ENCODE measurements at regions not wholly inside any gene's neighbourhood (a gene's known extent, or its start where the extent isn't known, plus 50 kb on each side); places are given as distances from the start of the nearest gene placed in this dataset.

DNA sequence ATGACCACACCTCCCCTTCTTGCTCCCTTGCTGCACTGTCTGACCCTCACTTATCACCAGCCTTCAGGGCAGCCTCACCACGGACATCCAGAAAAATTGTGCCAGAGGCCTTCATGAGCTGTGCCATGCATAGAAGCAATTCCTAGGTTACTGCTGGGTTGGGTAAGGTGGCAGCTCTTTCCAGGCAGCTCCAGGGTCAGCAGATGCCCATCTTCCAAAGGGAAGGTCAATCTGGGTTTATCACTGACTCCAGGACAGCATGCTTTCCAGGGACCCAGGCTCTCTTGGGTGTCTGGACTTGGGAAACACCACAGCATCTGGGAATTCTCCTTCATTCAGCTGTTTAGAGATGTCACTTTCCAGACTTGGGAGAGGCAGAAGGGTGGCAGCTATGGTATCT is 188.9 kb upstream of the CXCL12 start:
- ChIA-PET CTCF (no interaction called here), RAD21 (ENCODE audit: low non-redundant PET in 1 of 2, low total read pairs in 2 of 2, uncharacterized antibody in 2 of 2, unreplicated experiment in 2 of 2) (no interaction called here), POLR2A (no interaction called here)
- BruUV-seq (replicated peaks): no TSS peak
- Histone ChIP-seq H4K20me1 (ENCODE audit: insufficient read depth) (no peaks in the 10 kb centered on the region), H3K27me3 (ENCODE audit: insufficient read depth, low read length) (peaks cover 6% of the 10 kb centered on the region; the same call in 1 of the 2 replicates), H3K9me2 (ENCODE audit: insufficient read depth) (no peaks in the 10 kb centered on the region), H3K36me3 (ENCODE audit: control insufficient read depth in 1 of 2, insufficient read depth in 2 of 2, low read length in 2 of 2) (no peaks in the 10 kb centered on the region), H3K4me3 (replicated peaks in 1 of 2; ENCODE audit: low read depth in 1 of 2, low read length in 2 of 2) (no peak overlapping the region), H3K9ac (ENCODE audit: low read length) (no peak overlapping the region), H3K79me2 (ENCODE audit: insufficient read depth, low read length) (no peaks in the 10 kb centered on the region), H3K4me2 (ENCODE audit: low read length) (no peak overlapping the region), H3K27ac (ENCODE audit: low read depth, low read length) (no peak overlapping the region), H2AFZ (ENCODE audit: low read depth, low read length, poor library complexity, severe bottlenecking) (no peak overlapping the region), H3K9me3 (ENCODE audit: control insufficient read depth in 1 of 2, insufficient read depth in 1 of 2, low read depth in 1 of 2, low read length in 2 of 2) (no peaks in the 10 kb centered on the region), H3K4me1 (ENCODE audit: control insufficient read depth in 1 of 2, insufficient read depth in 2 of 2, low read length in 2 of 2) (no peaks in the 10 kb centered on the region)
- no peak for ATAC-seq
- DNase-seq (ENCODE audit: low read depth, low spot score): no peak
- intact Hi-C loops (cut with micrococcal nuclease): no loop called here
- TF ChIP-seq FOSL1 (IDR thresholded peaks at IDR 0.05; ENCODE audit: low read depth): no peak
- TF ChIP-seq EZH2phosphoT487 (IDR thresholded peaks at IDR 0.05; ENCODE audit: borderline replicate concordance): no peak
- no peak for TF ChIP-seq SP1 (IDR thresholded peaks at IDR 0.05; ENCODE audit: low read depth)
- TF ChIP-seq JUND (IDR thresholded peaks at IDR 0.05): no peak
- TF ChIP-seq, protein P1, sequence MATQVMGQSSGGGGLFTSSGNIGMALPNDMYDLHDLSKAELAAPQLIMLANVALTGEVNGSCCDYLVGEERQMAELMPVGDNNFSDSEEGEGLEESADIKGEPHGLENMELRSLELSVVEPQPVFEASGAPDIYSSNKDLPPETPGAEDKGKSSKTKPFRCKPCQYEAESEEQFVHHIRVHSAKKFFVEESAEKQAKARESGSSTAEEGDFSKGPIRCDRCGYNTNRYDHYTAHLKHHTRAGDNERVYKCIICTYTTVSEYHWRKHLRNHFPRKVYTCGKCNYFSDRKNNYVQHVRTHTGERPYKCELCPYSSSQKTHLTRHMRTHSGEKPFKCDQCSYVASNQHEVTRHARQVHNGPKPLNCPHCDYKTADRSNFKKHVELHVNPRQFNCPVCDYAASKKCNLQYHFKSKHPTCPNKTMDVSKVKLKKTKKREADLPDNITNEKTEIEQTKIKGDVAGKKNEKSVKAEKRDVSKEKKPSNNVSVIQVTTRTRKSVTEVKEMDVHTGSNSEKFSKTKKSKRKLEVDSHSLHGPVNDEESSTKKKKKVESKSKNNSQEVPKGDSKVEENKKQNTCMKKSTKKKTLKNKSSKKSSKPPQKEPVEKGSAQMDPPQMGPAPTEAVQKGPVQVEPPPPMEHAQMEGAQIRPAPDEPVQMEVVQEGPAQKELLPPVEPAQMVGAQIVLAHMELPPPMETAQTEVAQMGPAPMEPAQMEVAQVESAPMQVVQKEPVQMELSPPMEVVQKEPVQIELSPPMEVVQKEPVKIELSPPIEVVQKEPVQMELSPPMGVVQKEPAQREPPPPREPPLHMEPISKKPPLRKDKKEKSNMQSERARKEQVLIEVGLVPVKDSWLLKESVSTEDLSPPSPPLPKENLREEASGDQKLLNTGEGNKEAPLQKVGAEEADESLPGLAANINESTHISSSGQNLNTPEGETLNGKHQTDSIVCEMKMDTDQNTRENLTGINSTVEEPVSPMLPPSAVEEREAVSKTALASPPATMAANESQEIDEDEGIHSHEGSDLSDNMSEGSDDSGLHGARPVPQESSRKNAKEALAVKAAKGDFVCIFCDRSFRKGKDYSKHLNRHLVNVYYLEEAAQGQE (IDR thresholded peaks at IDR 0.05; ENCODE audit: low read depth): no peak
- no peak for TF ChIP-seq YY1 (IDR thresholded peaks at IDR 0.05; ENCODE audit: extremely low read depth, insufficient replicate concordance, low read depth, low read length)

All from HCT116 (cell line).